OCI-LY7 (cell line): ENCODE measurements at regions not wholly inside any gene's neighbourhood (a gene's known extent, or its start where the extent isn't known, plus 50 kb on each side); places are given as distances from the start of the nearest gene placed in this dataset.

ENCODE experiments used
- BruUV-seq: library from RNA; stranded (reverse); fragments of 400-500 nt; replicated peaks from 2 replicates; lab custom pipeline; 2021; lab: Mats Ljungman, UMichigan
- CTCF ChIA-PET: fragments of 300-600 bp; sonication (Branson Sonifier 250); formaldehyde crosslinking; loops from one replicate; lab custom pipeline; 2022; ENCODE audit warnings: antibody characterized with exemption; ENCODE audit not compliant: unreplicated experiment; lab: Charles Lee
- POLR2A ChIA-PET: fragments of 300-600 bp; sonication (Branson Sonifier 250); formaldehyde crosslinking; loops from one replicate; lab custom pipeline; 2022; ENCODE audit warnings: antibody characterized with exemption; lab: Charles Lee
- DNase-seq: peaks from one replicate; pipeline ENCODE4 v3.0.0-alpha.2; 2015; ENCODE audit warnings: low spot score
- H2AFZ ChIP-seq: fragments of 200-600 bp; sonication (generic), shearing (Covaris generic); 2 replicates; pipeline ENCODE4 v1.6.1; 2014; ENCODE audit warnings: mild to moderate bottlenecking, antibody characterized with exemption, low read length, moderate library complexity
- H3K27ac ChIP-seq: fragments of 200-600 bp; sonication (generic); 2 replicates; pipeline ENCODE4 v1.5.1; 2014; ENCODE audit warnings: mixed run types, low read depth, mild to moderate bottlenecking, moderate library complexity, low read length, inconsistent platforms; ENCODE audit not compliant: poor library complexity, severe bottlenecking
- H3K36me3 ChIP-seq: fragments of 200-600 bp; sonication (generic); 2 replicates; pipeline ENCODE4 v1.6.1; 2014; ENCODE audit warnings: mild to moderate bottlenecking, antibody characterized with exemption, low read length, moderate library complexity, mixed read lengths; ENCODE audit not compliant: insufficient read depth
- H3K4me1 ChIP-seq: fragments of 200-600 bp; sonication (generic); 2 replicates; pipeline ENCODE4 v1.5.1; 2014; ENCODE audit warnings: mild to moderate bottlenecking, low read length; ENCODE audit not compliant: insufficient read depth, poor library complexity, severe bottlenecking
- H3K4me2 ChIP-seq: fragments of 200-600 bp; sonication (generic); 2 replicates; pipeline ENCODE4 v1.6.1; 2014; ENCODE audit warnings: mild to moderate bottlenecking, low read length
- H3K4me3 ChIP-seq: fragments of 200-600 bp; sonication (generic); 2 replicates; pipeline ENCODE4 v1.5.1; 2014; ENCODE audit warnings: mild to moderate bottlenecking, low read depth, low read length; ENCODE audit not compliant: poor library complexity, severe bottlenecking
- H3K79me2 ChIP-seq: fragments of 200-600 bp; sonication (generic); 2 replicates; pipeline ENCODE4 v1.6.1; 2016; ENCODE audit warnings: low read depth, mild to moderate bottlenecking, low read length, moderate library complexity, mixed read lengths; ENCODE audit not compliant: insufficient read depth
- H3K9me2 ChIP-seq: fragments of 200-600 bp; sonication (generic); 2 replicates; pipeline ENCODE4 v1.6.1; 2016; ENCODE audit warnings: mild to moderate bottlenecking, low read length, mixed read lengths; ENCODE audit not compliant: insufficient read depth
- H3K9me3 ChIP-seq: fragments of 200-600 bp; sonication (generic); 2 replicates; pipeline ENCODE4 v1.6.1; 2014; ENCODE audit warnings: mild to moderate bottlenecking, mixed run types, low read length, mixed read lengths
- H4K20me1 ChIP-seq: fragments of 200-600 bp; sonication (generic); 2 replicates; pipeline ENCODE4 v1.6.1; 2014; ENCODE audit warnings: mild to moderate bottlenecking, antibody characterized with exemption, low read length, moderate library complexity, mixed read lengths; ENCODE audit not compliant: insufficient read depth
- CTCF ChIP-seq: fragments of 200-600 bp; sonication (generic); conservative IDR thresholded peaks from 2 replicates; pipeline ENCODE4 v1.5.1; 2014; ENCODE audit warnings: mild to moderate bottlenecking, antibody characterized with exemption, low read length, moderate library complexity, mixed read lengths
- EZH2phosphoT487 ChIP-seq: fragments of 200-600 bp; sonication (generic); IDR thresholded peaks from 2 replicates; pipeline ENCODE4 v1.6.1; 2018; ENCODE audit warnings: low read depth, borderline replicate concordance, mild to moderate bottlenecking, mixed run types, antibody characterized with exemption, low read length, moderate library complexity, mixed read lengths
- intact Hi-C: fragments of 100-400 bp; cut with micrococcal nuclease; formaldehyde crosslinking; loops from one replicate; pipeline ENCODE4 v1.10.0; 2022; ENCODE audit not compliant: unreplicated experiment

- H3K36me3 ChIP-seq = no peaks in the 10 kb centered on the region
- DNase-seq = no peak
- TF ChIP-seq CTCF = no peak
- TF ChIP-seq EZH2phosphoT487 = no peak
- no peaks in the 10 kb centered on the region for H3K9me3 ChIP-seq
- BruUV-seq = no TSS peak
- no peak overlapping the region for H3K27ac ChIP-seq
- H3K9me2 ChIP-seq = no peaks in the 10 kb centered on the region; the same call in 1 of the 2 replicates
- intact Hi-C loops = no loop called here
- no peaks in the 10 kb centered on the region for H3K79me2 ChIP-seq
- H4K20me1 ChIP-seq = no peaks in the 10 kb centered on the region
- H3K4me3 ChIP-seq = no peak overlapping the region
- CTCF ChIA-PET = no interaction called here
- H2AFZ ChIP-seq = no peak overlapping the region
- POLR2A ChIA-PET = no interaction called here
- no peaks in the 10 kb centered on the region for H3K4me1 ChIP-seq
- H3K4me2 ChIP-seq = no peak overlapping the region
Observed at GRCh38 chr13:37202264-37202663, 96.8 kb upstream of the CSNK1A1L start.

- H3K79me2 ChIP-seq = no peaks in the 10 kb centered on the region
- no peak for TF ChIP-seq EZH2phosphoT487
- TF ChIP-seq CTCF = no peak
- H3K4me3 ChIP-seq = no peak overlapping the region
- no TSS peak for BruUV-seq
- no peaks in the 10 kb centered on the region for H3K9me3 ChIP-seq
- intact Hi-C loops = no loop called here
- CTCF ChIA-PET = no interaction called here
- no peaks in the 10 kb centered on the region for H3K36me3 ChIP-seq
- POLR2A ChIA-PET = no interaction called here
- no peak overlapping the region for H3K4me2 ChIP-seq
- no peak for DNase-seq
- H3K4me1 ChIP-seq = no peaks in the 10 kb centered on the region
- no peaks in the 10 kb centered on the region; the same call in 1 of the 2 replicates for H3K9me2 ChIP-seq
- no peak overlapping the region for H3K27ac ChIP-seq
- no peaks in the 10 kb centered on the region for H4K20me1 ChIP-seq
- H2AFZ ChIP-seq = no peak overlapping the region
Observed at GRCh38 chr13:37201081-37201480, 95.6 kb upstream of the CSNK1A1L start.

GRCh38 chr13:37198629-37199028 lies 93.2 kb upstream of the CSNK1A1L start:
- Histone ChIP-seq H3K27ac (no peak overlapping the region), H3K36me3 (no peaks in the 10 kb centered on the region), H3K4me1 (no peaks in the 10 kb centered on the region), H3K9me3 (no peaks in the 10 kb centered on the region), H3K4me2 (no peak overlapping the region), H3K9me2 (no peaks in the 10 kb centered on the region), H2AFZ (no peak overlapping the region), H3K79me2 (no peaks in the 10 kb centered on the region), H3K4me3 (no peak overlapping the region), H4K20me1 (no peaks in the 10 kb centered on the region)
- DNase-seq = no peak
- no peak for TF ChIP-seq CTCF
- no peak for TF ChIP-seq EZH2phosphoT487
- BruUV-seq = no TSS peak
- intact Hi-C loops = no loop called here
- ChIA-PET CTCF (no interaction called here), POLR2A (no interaction called here)
